GM12891 (cell line): ENCODE measurements at regions not wholly inside any gene's neighbourhood (a gene's known extent, or its start where the extent isn't known, plus 50 kb on each side); places are given as distances from the start of the nearest gene placed in this dataset.

Experiments used
- PAX5 ChIP-seq: IDR thresholded peaks from 2 replicates; pipeline ENCODE4 v1.6.1; 2011; ENCODE audit warnings: low read length, moderate library complexity, mild to moderate bottlenecking; ENCODE audit not compliant: insufficient read depth, severe bottlenecking
- POLR2A ChIP-seq: IDR thresholded peaks from 2 replicates; pipeline ENCODE4 v1.6.1; 2011; ENCODE audit warnings: low read depth, low read length, control low read depth
- POLR2AphosphoS5 ChIP-seq: IDR thresholded peaks from 2 replicates; pipeline ENCODE4 v1.6.1; 2011; ENCODE audit warnings: low read depth, low read length, control low read depth
- POU2F2 ChIP-seq: IDR thresholded peaks from 2 replicates; pipeline ENCODE4 v1.6.1; 2011; ENCODE audit warnings: low read depth, mild to moderate bottlenecking, control low read depth, low read length, moderate library complexity
- SPI1 ChIP-seq: IDR thresholded peaks from 2 replicates; pipeline ENCODE4 v1.6.1; 2011; ENCODE audit warnings: low read depth, low read length, control low read depth
- TAF1 ChIP-seq: IDR thresholded peaks from 2 replicates; pipeline ENCODE4 v1.6.1; 2011; ENCODE audit warnings: low read depth, low read length, control low read depth

DNA sequence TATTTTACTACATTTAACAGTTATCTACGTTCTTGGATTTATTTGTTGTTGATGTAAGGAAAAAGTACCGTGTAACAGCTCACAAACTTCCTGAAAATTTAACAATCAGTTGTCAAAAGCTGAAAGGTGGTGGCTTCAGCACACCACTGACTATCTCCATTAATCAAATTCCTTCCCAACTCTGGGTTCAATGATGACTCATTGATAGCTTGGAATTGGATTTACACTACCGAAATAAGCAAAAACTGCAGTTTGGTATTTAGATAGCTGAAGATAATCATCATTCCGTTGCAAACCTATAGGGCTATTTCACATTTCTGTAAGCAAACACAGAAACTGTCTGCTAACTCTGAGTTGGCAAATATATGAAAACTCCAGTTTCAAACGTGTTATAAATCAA is 322.3 kb upstream of the TFPI start:
- no peak for TF ChIP-seq POLR2A
- no peak for TF ChIP-seq SPI1
- TF ChIP-seq POLR2AphosphoS5 = no peak
- no peak for TF ChIP-seq TAF1
- no peak for TF ChIP-seq POU2F2
- no peak for TF ChIP-seq PAX5
